GM13977 (cell line): ENCODE measurements at regions not wholly inside any gene's neighbourhood (a gene's known extent, or its start where the extent isn't known, plus 50 kb on each side); places are given as distances from the start of the nearest gene placed in this dataset.

Experiments used
- DNase-seq: peaks from one replicate; pipeline ENCODE4 v3.0.0; 2012; ENCODE audit warnings: low spot score
- CTCF ChIP-seq: IDR thresholded peaks from 2 replicates; pipeline ENCODE4 v1.5.1; 2012; ENCODE audit warnings: mild to moderate bottlenecking, control low read depth; ENCODE audit not compliant: insufficient read depth; ENCODE audit errors: extremely low read depth, missing control alignments
- in situ Hi-C: fragments of 300-500 bp; cut with MboI; formaldehyde crosslinking; loops from one replicate; pipeline ENCODE4 v1.12.0; 2022; ENCODE audit warnings: low sequenced_read_pairs, low pct_unique_long_range_greater_than_20kb, mixed read lengths, inconsistent platforms; ENCODE audit not compliant: unreplicated experiment

- no peak for TF ChIP-seq CTCF
- in situ Hi-C loops, result no loop called here
- no peak for DNase-seq
Observed at GRCh38 chr20:52684905-52685304, 287.3 kb upstream of the TSHZ2 start.

- no peak for TF ChIP-seq CTCF
- DNase-seq, result no peak
- in situ Hi-C loops, result no loop called here
Observed at GRCh38 chr20:52684176-52684575, 288.0 kb upstream of the TSHZ2 start.

GRCh38 chr20:52683761-52684160, 288.4 kb upstream of the TSHZ2 start:
- in situ Hi-C loops, result no loop called here
- no peak for DNase-seq
- TF ChIP-seq CTCF, result no peak

GRCh38 chr20:52682237-52682636, 289.9 kb upstream of the TSHZ2 start:
- no peak for TF ChIP-seq CTCF
- in situ Hi-C loops, result no loop called here
- DNase-seq, result no peak

GRCh38 chr20:52681288-52681687, 290.9 kb upstream of the TSHZ2 start:
- in situ Hi-C loops, result no loop called here
- DNase-seq, result no peak
- TF ChIP-seq CTCF, result no peak

- in situ Hi-C loops, result no loop called here
- no peak for DNase-seq
- no peak for TF ChIP-seq CTCF
Observed at GRCh38 chr20:52677216-52677615, 294.9 kb upstream of the TSHZ2 start.
